ENCODE measurements at regions not wholly inside any gene's neighbourhood (a gene's known extent, or its start where the extent isn't known, plus 50 kb on each side); places are given as distances from the start of the nearest gene placed in this dataset.

- H3K27ac ChIP-seq (ENCODE audit: low read length) = no peak overlapping the region
- peaks cover 27% of the 10 kb centered on the region for H3K4me1 ChIP-seq (ENCODE audit: control insufficient read depth, low read depth, low read length)
- H3K9me3 ChIP-seq (ENCODE audit: control insufficient read depth, low read depth, low read length) = no peaks in the 10 kb centered on the region
- H3K9ac ChIP-seq (ENCODE audit: low read length) = no peak overlapping the region
- no peaks in the 10 kb centered on the region for H3K27me3 ChIP-seq (ENCODE audit: control insufficient read depth, insufficient read depth, low read length)
- no peaks in the 10 kb centered on the region for H3K36me3 ChIP-seq (ENCODE audit: control insufficient read depth, low read depth, low read length)
- no peak overlapping the region for H3K4me3 ChIP-seq (ENCODE audit: low read length)
Observed at GRCh38 chr4:165725352-165725751, 147.7 kb upstream of the TLL1 start.

- Histone ChIP-seq H3K4me3 (ENCODE audit: low read length) (no peak overlapping the region), H3K36me3 (ENCODE audit: control insufficient read depth, low read depth, low read length) (no peaks in the 10 kb centered on the region), H3K4me1 (ENCODE audit: control insufficient read depth, low read depth, low read length) (peaks cover 27% of the 10 kb centered on the region), H3K27me3 (ENCODE audit: control insufficient read depth, insufficient read depth, low read length) (no peaks in the 10 kb centered on the region), H3K27ac (ENCODE audit: low read length) (no peak overlapping the region), H3K9me3 (ENCODE audit: control insufficient read depth, low read depth, low read length) (no peaks in the 10 kb centered on the region), H3K9ac (ENCODE audit: low read length) (no peak overlapping the region)
Observed at GRCh38 chr4:165726831-165727230, 146.2 kb upstream of the TLL1 start.

GRCh38 chr4:165737309-165737972 is 135.6 kb upstream of the TLL1 start:
- Histone ChIP-seq H3K4me3 (ENCODE audit: low read length) (no peak overlapping the region), H3K27me3 (ENCODE audit: control insufficient read depth, insufficient read depth, low read length) (no peaks in the 10 kb centered on the region), H3K9me3 (ENCODE audit: control insufficient read depth, low read depth, low read length) (no peaks in the 10 kb centered on the region), H3K27ac (ENCODE audit: low read length) (no peak overlapping the region), H3K9ac (ENCODE audit: low read length) (no peak overlapping the region), H3K4me1 (ENCODE audit: control insufficient read depth, low read depth, low read length) (no peaks in the 10 kb centered on the region), H3K36me3 (ENCODE audit: control insufficient read depth, low read depth, low read length) (no peaks in the 10 kb centered on the region)

GRCh38 chr4:165738571-165738970 is 134.5 kb upstream of the TLL1 start:
- Histone ChIP-seq H3K27ac (ENCODE audit: low read length) (no peak overlapping the region), H3K36me3 (ENCODE audit: control insufficient read depth, low read depth, low read length) (no peaks in the 10 kb centered on the region), H3K9ac (ENCODE audit: low read length) (no peak overlapping the region), H3K9me3 (ENCODE audit: control insufficient read depth, low read depth, low read length) (no peaks in the 10 kb centered on the region), H3K4me3 (ENCODE audit: low read length) (no peak overlapping the region), H3K27me3 (ENCODE audit: control insufficient read depth, insufficient read depth, low read length) (no peaks in the 10 kb centered on the region), H3K4me1 (ENCODE audit: control insufficient read depth, low read depth, low read length) (no peaks in the 10 kb centered on the region)

GRCh38 chr4:165740911-165741310 is 132.1 kb upstream of the TLL1 start:
- Histone ChIP-seq H3K9me3 (ENCODE audit: control insufficient read depth, low read depth, low read length) (no peaks in the 10 kb centered on the region), H3K27me3 (ENCODE audit: control insufficient read depth, insufficient read depth, low read length) (no peaks in the 10 kb centered on the region), H3K27ac (ENCODE audit: low read length) (no peak overlapping the region), H3K4me1 (ENCODE audit: control insufficient read depth, low read depth, low read length) (no peaks in the 10 kb centered on the region), H3K9ac (ENCODE audit: low read length) (no peak overlapping the region), H3K36me3 (ENCODE audit: control insufficient read depth, low read depth, low read length) (no peaks in the 10 kb centered on the region), H3K4me3 (ENCODE audit: low read length) (no peak overlapping the region)

- Histone ChIP-seq H3K9ac (ENCODE audit: low read length) (no peak overlapping the region), H3K4me3 (ENCODE audit: low read length) (no peak overlapping the region), H3K27me3 (ENCODE audit: control insufficient read depth, insufficient read depth, low read length) (no peaks in the 10 kb centered on the region), H3K27ac (ENCODE audit: low read length) (no peak overlapping the region), H3K4me1 (ENCODE audit: control insufficient read depth, low read depth, low read length) (peaks cover 8% of the 10 kb centered on the region), H3K36me3 (ENCODE audit: control insufficient read depth, low read depth, low read length) (no peaks in the 10 kb centered on the region), H3K9me3 (ENCODE audit: control insufficient read depth, low read depth, low read length) (no peaks in the 10 kb centered on the region)
Observed at GRCh38 chr4:165743422-165743821, 129.6 kb upstream of the TLL1 start.

- Histone ChIP-seq H3K27me3 (ENCODE audit: control insufficient read depth, insufficient read depth, low read length) (peaks cover 2% of the 10 kb centered on the region), H3K9ac (ENCODE audit: low read length) (no peak overlapping the region), H3K36me3 (ENCODE audit: control insufficient read depth, low read depth, low read length) (no peaks in the 10 kb centered on the region), H3K4me1 (ENCODE audit: control insufficient read depth, low read depth, low read length) (peaks cover 17% of the 10 kb centered on the region), H3K27ac (ENCODE audit: low read length) (no peak overlapping the region), H3K4me3 (ENCODE audit: low read length) (no peak overlapping the region), H3K9me3 (ENCODE audit: control insufficient read depth, low read depth, low read length) (no peaks in the 10 kb centered on the region)
Observed at GRCh38 chr4:165744370-165744769, 128.7 kb upstream of the TLL1 start.

GRCh38 chr4:165748321-165748720 is 124.7 kb upstream of the TLL1 start:
- no peaks in the 10 kb centered on the region for H3K9me3 ChIP-seq (ENCODE audit: control insufficient read depth, low read depth, low read length)
- no peak overlapping the region for H3K4me3 ChIP-seq (ENCODE audit: low read length)
- H3K9ac ChIP-seq (ENCODE audit: low read length) = no peak overlapping the region
- peaks cover 27% of the 10 kb centered on the region for H3K4me1 ChIP-seq (ENCODE audit: control insufficient read depth, low read depth, low read length)
- H3K27me3 ChIP-seq (ENCODE audit: control insufficient read depth, insufficient read depth, low read length) = peaks cover 5% of the 10 kb centered on the region
- H3K36me3 ChIP-seq (ENCODE audit: control insufficient read depth, low read depth, low read length) = no peaks in the 10 kb centered on the region
- no peak overlapping the region for H3K27ac ChIP-seq (ENCODE audit: low read length)

- no peak overlapping the region for H3K27ac ChIP-seq (ENCODE audit: low read length)
- H3K4me1 ChIP-seq (ENCODE audit: control insufficient read depth, low read depth, low read length) = peaks cover 33% of the 10 kb centered on the region
Observed at GRCh38 chr4:165751882-165752281, 121.2 kb upstream of the TLL1 start.

GRCh38 chr4:165754664-165755063 is 118.4 kb upstream of the TLL1 start:
- no peaks in the 10 kb centered on the region for H3K27me3 ChIP-seq (ENCODE audit: control insufficient read depth, insufficient read depth, low read length)
- no peaks in the 10 kb centered on the region for H3K36me3 ChIP-seq (ENCODE audit: control insufficient read depth, low read depth, low read length)
- H3K4me3 ChIP-seq (ENCODE audit: low read length) = no peak overlapping the region
- H3K27ac ChIP-seq (ENCODE audit: low read length) = no peak overlapping the region
- H3K4me1 ChIP-seq (ENCODE audit: control insufficient read depth, low read depth, low read length) = peaks cover 40% of the 10 kb centered on the region
- no peaks in the 10 kb centered on the region for H3K9me3 ChIP-seq (ENCODE audit: control insufficient read depth, low read depth, low read length)
- no peak overlapping the region for H3K9ac ChIP-seq (ENCODE audit: low read length)

More at GRCh38 chr4:165751882-165752281, 121.2 kb upstream of the TLL1 start:
- no peak overlapping the region for H3K9ac ChIP-seq (ENCODE audit: low read length)
- H3K4me3 ChIP-seq (ENCODE audit: low read length) = no peak overlapping the region
- H3K9me3 ChIP-seq (ENCODE audit: control insufficient read depth, low read depth, low read length) = no peaks in the 10 kb centered on the region
- H3K36me3 ChIP-seq (ENCODE audit: control insufficient read depth, low read depth, low read length) = no peaks in the 10 kb centered on the region
- peaks cover 5% of the 10 kb centered on the region for H3K27me3 ChIP-seq (ENCODE audit: control insufficient read depth, insufficient read depth, low read length)

GRCh38 chr4:165756836-165757235 is 116.2 kb upstream of the TLL1 start:
- Histone ChIP-seq H3K27ac (ENCODE audit: low read length) (no peak overlapping the region), H3K4me3 (ENCODE audit: low read length) (no peak overlapping the region), H3K36me3 (ENCODE audit: control insufficient read depth, low read depth, low read length) (no peaks in the 10 kb centered on the region), H3K9me3 (ENCODE audit: control insufficient read depth, low read depth, low read length) (no peaks in the 10 kb centered on the region), H3K9ac (ENCODE audit: low read length) (peak overlapping the region; percentile 36), H3K27me3 (ENCODE audit: control insufficient read depth, insufficient read depth, low read length) (no peaks in the 10 kb centered on the region), H3K4me1 (ENCODE audit: control insufficient read depth, low read depth, low read length) (peaks cover 35% of the 10 kb centered on the region)

- Histone ChIP-seq H3K9me3 (ENCODE audit: control insufficient read depth, low read depth, low read length) (no peaks in the 10 kb centered on the region), H3K27ac (ENCODE audit: low read length) (peak overlapping the region; percentile 64), H3K4me1 (ENCODE audit: control insufficient read depth, low read depth, low read length) (peaks cover 35% of the 10 kb centered on the region), H3K27me3 (ENCODE audit: control insufficient read depth, insufficient read depth, low read length) (no peaks in the 10 kb centered on the region), H3K36me3 (ENCODE audit: control insufficient read depth, low read depth, low read length) (no peaks in the 10 kb centered on the region), H3K4me3 (ENCODE audit: low read length) (peak overlapping the region; percentile 21), H3K9ac (ENCODE audit: low read length) (peak overlapping the region; percentile 36)
Observed at GRCh38 chr4:165757451-165757850, 115.6 kb upstream of the TLL1 start.

All from iPS-18a (cell line).